H1 (cell line): ENCODE measurements at regions not wholly inside any gene's neighbourhood (a gene's known extent, or its start where the extent isn't known, plus 50 kb on each side); places are given as distances from the start of the nearest gene placed in this dataset.

ENCODE experiments used
- TBP ChIP-seq: IDR thresholded peaks from 2 replicates; pipeline ENCODE4 v1.6.1; 2011; ENCODE audit warnings: low read depth, low read length, improper control_type of control experiment
- USF2 ChIP-seq: IDR thresholded peaks from 2 replicates; pipeline ENCODE4 v1.6.1; 2011; ENCODE audit warnings: low read length, improper control_type of control experiment

- TF ChIP-seq TBP = no peak
- TF ChIP-seq USF2 = no peak
These were observed 79.9 kb downstream of the CTAGE1 start for GRCh38 chr18:22337833-22338232.
